B cell (primary cell): ENCODE measurements at regions not wholly inside any gene's neighbourhood (a gene's known extent, or its start where the extent isn't known, plus 50 kb on each side); places are given as distances from the start of the nearest gene placed in this dataset.

ENCODE experiments used
- ATAC-seq: fragments of 200-7000 bp; cut with Tn5 transposase; one replicate; pipeline ENCODE4 v1.10.0; 2021; ENCODE audit warnings: low read depth, mild to moderate bottlenecking, moderate number of reproducible peaks, moderate library complexity
- CTCF ChIA-PET: fragments of 350-600 bp; sonication (Branson Sonifier 250); formaldehyde crosslinking; loops from one replicate; lab custom pipeline; 2021; ENCODE audit warnings: antibody characterized with exemption, inconsistent platforms; lab: Charles Lee
- POLR2A ChIA-PET: fragments of 350-600 bp; sonication (Branson Sonifier 250); formaldehyde crosslinking; loops from one replicate; lab custom pipeline; 2021; ENCODE audit warnings: antibody characterized with exemption; lab: Charles Lee
- DNase-seq: peaks from one replicate; pipeline ENCODE4 v3.0.0; 2013
- H2AFZ ChIP-seq: 2 replicates; pipeline ENCODE4 v1.6.1; 2012; ENCODE audit warnings: mild to moderate bottlenecking, low read depth, low read length; ENCODE audit not compliant: insufficient read depth, poor library complexity, severe bottlenecking
- H3K27ac ChIP-seq, 2 donors: 1 replicate in 1 of 2; 2 replicates in 1 of 2; pipeline ENCODE4 v1.5.1; 2012 to 2013; ENCODE audit warnings: low read length in 2 of 2, mild to moderate bottlenecking in 2 of 2, moderate library complexity in 1 of 2
- H3K27me3 ChIP-seq, 4 experiments: fragments of 200-600 bp in 1 of 4; sonication (generic) in 1 of 4; replicated peaks in 1 of 4; 1 replicate in 2 of 4; 2 replicates in 2 of 4; pipeline versions ENCODE4 v1.6.1 to v1.7.0; 2013 to 2016; ENCODE audit warnings: low read length in 3 of 4, mild to moderate bottlenecking in 2 of 4, mixed read lengths in 1 of 4, moderate library complexity in 1 of 4; ENCODE audit not compliant: insufficient read depth in 4 of 4, control insufficient read depth in 3 of 4; ENCODE audit errors: control extremely low read depth in 1 of 4
- H3K36me3 ChIP-seq, 2 experiments: replicated peaks in 1 of 2; 1 replicate in 1 of 2; 2 replicates in 1 of 2; pipeline versions ENCODE4 v1.6.1 to v1.7.1; 2013; ENCODE audit warnings: low read length in 1 of 2; ENCODE audit not compliant: insufficient read depth in 2 of 2, control insufficient read depth in 1 of 2; ENCODE audit errors: control extremely low read depth in 1 of 2, extremely low read depth in 1 of 2
- H3K4me1 ChIP-seq, 2 donors: fragments of 200-600 bp in 1 of 2; sonication (generic) in 1 of 2; 1 replicate in 1 of 2; 2 replicates in 1 of 2; pipeline versions ENCODE4 v1.5.1 to v1.6.1; 2013 to 2017; ENCODE audit warnings: low read length in 2 of 2; ENCODE audit not compliant: control insufficient read depth in 2 of 2, insufficient read depth in 2 of 2
- H3K4me2 ChIP-seq: replicated peaks from 2 replicates; pipeline ENCODE3; 2012; ENCODE audit warnings: mild to moderate bottlenecking, low read depth, low read length; ENCODE audit not compliant: poor library complexity, severe bottlenecking
- H3K4me3 ChIP-seq, 5 experiments: fragments of 200-600 bp in 1 of 5; sonication (generic) in 1 of 5; 1 replicate in 3 of 5; 2 replicates in 2 of 5; pipeline versions ENCODE4 v1.5.1 to v1.7.0; 2011 to 2016; ENCODE audit warnings: low read length in 4 of 5, mild to moderate bottlenecking in 4 of 5, low read depth in 2 of 5, control low read depth in 1 of 5, moderate library complexity in 1 of 5; ENCODE audit not compliant: insufficient read depth in 1 of 5; ENCODE audit errors: control extremely low read depth in 1 of 5, extremely low read depth in 1 of 5
- H3K79me2 ChIP-seq: fragments of 200-600 bp; sonication (generic); one replicate; pipeline ENCODE4 v1.6.0; 2016; ENCODE audit warnings: low read length; ENCODE audit not compliant: control insufficient read depth, insufficient read depth
- H3K9ac ChIP-seq: fragments of 200-600 bp; sonication (generic); 2 replicates; pipeline ENCODE4 v1.6.1; 2017; ENCODE audit warnings: mild to moderate bottlenecking, low read length, moderate library complexity
- H3K9me3 ChIP-seq, 3 donors: one replicate each; pipeline versions ENCODE4 v1.6.1 to v1.7.1; 2013; ENCODE audit warnings: low read length in 2 of 3; ENCODE audit not compliant: control insufficient read depth in 2 of 3, insufficient read depth in 1 of 3; ENCODE audit errors: control extremely low read depth in 1 of 3
- H4K20me1 ChIP-seq: 2 replicates; pipeline ENCODE4 v1.6.0; 2012; ENCODE audit warnings: mild to moderate bottlenecking, low read length; ENCODE audit not compliant: insufficient read depth, control insufficient read depth, poor library complexity, severe bottlenecking
- H3K27ac Mint-ChIP-seq: one replicate; pipeline ENCODE4 v1.8.0; 2021; ENCODE audit warnings: mixed read lengths
- H3K27me3 Mint-ChIP-seq: one replicate; pipeline ENCODE4 v1.8.0; 2021; ENCODE audit warnings: mixed read lengths
- H3K4me1 Mint-ChIP-seq: one replicate; pipeline ENCODE4 v1.8.0; 2021; ENCODE audit warnings: mixed read lengths
- H3K4me3 Mint-ChIP-seq: one replicate; pipeline ENCODE4 v1.8.0; 2021; ENCODE audit warnings: mixed read lengths
- H3K9me3 Mint-ChIP-seq: one replicate; pipeline ENCODE4 v1.8.0; 2022; ENCODE audit warnings: mixed read lengths; ENCODE audit not compliant: insufficient read depth
- CTCF ChIP-seq: fragments of 200-600 bp; IDR thresholded peaks from one replicate; pipeline ENCODE4 v1.8.0; 2022; ENCODE audit warnings: antibody characterized with exemption, mild to moderate bottlenecking
- EZH2 ChIP-seq: IDR thresholded peaks from 2 replicates; pipeline ENCODE4 v1.6.1; 2012; ENCODE audit warnings: borderline replicate concordance, low read depth, mild to moderate bottlenecking, moderate library complexity, low read length; ENCODE audit not compliant: insufficient read depth, poor library complexity, severe bottlenecking
- WGBS: methylation state at CpG from one replicate; pipeline ENCODE4 v1.1.5; 2013; ENCODE audit warnings: missing lambda C conversion rate; ENCODE audit not compliant: insufficient coverage; 5-methylcytosine and 5-hydroxymethylcytosine counted together
- intact Hi-C: fragments of 100-400 bp; cut with micrococcal nuclease; formaldehyde crosslinking; loops from one replicate; pipeline ENCODE4 v1.10.0; 2022

GRCh38 chr1:225712391-225712790, 59.5 kb upstream of the ENAH start:
- intact Hi-C loops, result no loop called here
- Mint-ChIP-seq H3K9me3 (no peaks in the 10 kb centered on the region), H3K4me1 (no peaks in the 10 kb centered on the region), H3K27ac (no peak overlapping the region), H3K4me3 (no peak overlapping the region), H3K27me3 (peaks cover 3% of the 10 kb centered on the region)
- H4K20me1 ChIP-seq, result no peaks in the 10 kb centered on the region
- H3K27ac ChIP-seq, result no peak overlapping the region
- POLR2A ChIA-PET, result no interaction called here
- WGBS, result 0% methylated on average over 1 of the region's 4 CpGs
- H3K27me3 ChIP-seq, result no peaks in the 10 kb centered on the region
- ATAC-seq (no peak), DNase-seq (no peak)
- H3K9ac ChIP-seq, result no peak overlapping the region
- H3K4me1 ChIP-seq, result no peaks in the 10 kb centered on the region
- no peak overlapping the region for H2AFZ ChIP-seq
- H3K4me3 ChIP-seq, result no peak overlapping the region
- TF ChIP-seq EZH2 (no peak), CTCF (no peak)
- no peaks in the 10 kb centered on the region for H3K9me3 ChIP-seq
- CTCF ChIA-PET, result interaction anchor here (0.6 kb wide), 1 partner anchor 232 kb away, joined by 3 read pairs; no protein-coding TSS in a partner anchor
- H3K4me2 ChIP-seq, result no peak overlapping the region
- H3K79me2 ChIP-seq, result no peaks in the 10 kb centered on the region
- no peaks in the 10 kb centered on the region for H3K36me3 ChIP-seq

- Histone ChIP-seq H3K27ac (no peak overlapping the region), H2AFZ (no peak overlapping the region), H3K27me3 (no peaks in the 10 kb centered on the region), H3K4me2 (no peak overlapping the region), H4K20me1 (no peaks in the 10 kb centered on the region), H3K9me3 (no peaks in the 10 kb centered on the region), H3K9ac (no peak overlapping the region), H3K36me3 (no peaks in the 10 kb centered on the region), H3K79me2 (no peaks in the 10 kb centered on the region), H3K4me3 (no peak overlapping the region), H3K4me1 (no peaks in the 10 kb centered on the region)
- ChIA-PET POLR2A (no interaction called here), CTCF (interaction anchor here (0.6 to 0.7 kb wide), 2 partner anchors 233 to 238 kb away, joined by 3 read pairs; no protein-coding TSS in a partner anchor)
- Mint-ChIP-seq H3K27ac (no peak overlapping the region), H3K9me3 (no peaks in the 10 kb centered on the region), H3K4me3 (no peak overlapping the region), H3K27me3 (peaks cover 3% of the 10 kb centered on the region), H3K4me1 (no peaks in the 10 kb centered on the region)
- ATAC-seq (no peak), DNase-seq (no peak)
- no peak for TF ChIP-seq EZH2
- TF ChIP-seq CTCF, result no peak
- intact Hi-C loops, result no loop called here
- 94% methylated on average over 7 of the region's 8 CpGs for WGBS
These were observed 60.4 kb upstream of the ENAH start for GRCh38 chr1:225713281-225713680.
